ENCODE measurements at regions not wholly inside any gene's neighbourhood (a gene's known extent, or its start where the extent isn't known, plus 50 kb on each side); places are given as distances from the start of the nearest gene placed in this dataset.

- peaks cover 20% of the 10 kb centered on the region; the same call in 1 of the 2 replicates for H3K4me1 ChIP-seq
- H3K4me3 ChIP-seq (ENCODE audit: low read depth, low read length) = no peak overlapping the region
- no peaks in the 10 kb centered on the region for H3K27me3 ChIP-seq
- TF ChIP-seq, protein P1, sequence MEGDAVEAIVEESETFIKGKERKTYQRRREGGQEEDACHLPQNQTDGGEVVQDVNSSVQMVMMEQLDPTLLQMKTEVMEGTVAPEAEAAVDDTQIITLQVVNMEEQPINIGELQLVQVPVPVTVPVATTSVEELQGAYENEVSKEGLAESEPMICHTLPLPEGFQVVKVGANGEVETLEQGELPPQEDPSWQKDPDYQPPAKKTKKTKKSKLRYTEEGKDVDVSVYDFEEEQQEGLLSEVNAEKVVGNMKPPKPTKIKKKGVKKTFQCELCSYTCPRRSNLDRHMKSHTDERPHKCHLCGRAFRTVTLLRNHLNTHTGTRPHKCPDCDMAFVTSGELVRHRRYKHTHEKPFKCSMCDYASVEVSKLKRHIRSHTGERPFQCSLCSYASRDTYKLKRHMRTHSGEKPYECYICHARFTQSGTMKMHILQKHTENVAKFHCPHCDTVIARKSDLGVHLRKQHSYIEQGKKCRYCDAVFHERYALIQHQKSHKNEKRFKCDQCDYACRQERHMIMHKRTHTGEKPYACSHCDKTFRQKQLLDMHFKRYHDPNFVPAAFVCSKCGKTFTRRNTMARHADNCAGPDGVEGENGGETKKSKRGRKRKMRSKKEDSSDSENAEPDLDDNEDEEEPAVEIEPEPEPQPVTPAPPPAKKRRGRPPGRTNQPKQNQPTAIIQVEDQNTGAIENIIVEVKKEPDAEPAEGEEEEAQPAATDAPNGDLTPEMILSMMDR (IDR thresholded peaks at IDR 0.05; ENCODE audit: low read depth, low read length) = no peak
- no peaks in the 10 kb centered on the region for H3K36me3 ChIP-seq
- no peaks in the 10 kb centered on the region; the same call in 1 of the 2 replicates for H3K9me3 ChIP-seq
- no peak for DNase-seq
These were observed 196.9 kb upstream of the GDNF start for GRCh38 chr5:38036765-38037164.

DNA sequence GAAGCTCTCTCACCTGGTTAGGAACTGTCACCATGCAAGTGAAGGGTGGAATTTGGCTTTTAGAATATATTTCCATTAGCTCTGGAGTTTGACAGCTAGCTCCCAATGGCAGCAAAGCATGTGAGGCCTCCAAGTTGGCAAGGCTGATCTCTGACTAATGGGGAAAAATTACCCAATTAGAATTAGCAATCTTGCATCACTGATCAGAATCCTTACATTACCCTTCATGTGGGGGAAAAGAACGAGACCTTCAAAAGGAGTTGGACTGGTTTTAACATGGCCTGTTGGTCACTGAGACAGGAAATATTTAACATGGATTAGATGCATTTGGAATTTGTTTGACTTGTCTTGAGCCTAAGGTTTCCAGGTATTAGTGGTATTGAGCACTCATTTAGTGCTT, 192.3 kb upstream of the GDNF start:
- H3K4me3 ChIP-seq (ENCODE audit: low read depth, low read length) = no peak overlapping the region
- no peaks in the 10 kb centered on the region for H3K27me3 ChIP-seq

DNA sequence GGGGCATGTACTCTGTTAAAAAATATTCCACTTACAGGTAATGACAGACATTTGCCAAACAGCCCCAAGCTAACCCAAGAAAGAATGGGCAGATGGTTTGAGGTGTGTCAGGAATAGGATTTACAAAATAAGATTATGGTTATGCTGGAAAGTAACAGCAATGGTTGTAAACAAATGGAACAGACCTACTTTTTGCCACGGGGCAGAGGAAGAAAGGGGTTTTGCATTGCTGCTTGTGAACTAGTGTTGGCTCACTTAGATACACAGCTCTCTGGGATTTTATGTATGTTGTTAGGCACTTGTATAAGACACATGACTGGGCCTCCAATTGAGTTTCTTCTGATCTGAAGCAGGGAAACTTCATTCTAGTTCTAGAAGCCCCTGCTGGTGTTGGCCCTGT, 191.5 kb upstream of the GDNF start:
- Histone ChIP-seq H3K9me3 (no peaks in the 10 kb centered on the region; the same call in 1 of the 2 replicates), H3K27me3 (no peaks in the 10 kb centered on the region), H3K36me3 (no peaks in the 10 kb centered on the region), H3K4me3 (ENCODE audit: low read depth, low read length) (no peak overlapping the region), H3K4me1 (peaks cover 11% of the 10 kb centered on the region)
- TF ChIP-seq, protein P1 (IDR thresholded peaks at IDR 0.05; ENCODE audit: low read depth, low read length) = no peak
- no peak for DNase-seq

More for the DNA sequence above, 192.3 kb upstream of the GDNF start:
- H3K36me3 ChIP-seq = no peaks in the 10 kb centered on the region
- H3K4me1 ChIP-seq = peaks cover 11% of the 10 kb centered on the region
- TF ChIP-seq, protein P1 (IDR thresholded peaks at IDR 0.05; ENCODE audit: low read depth, low read length) = no peak
- no peaks in the 10 kb centered on the region; the same call in 1 of the 2 replicates for H3K9me3 ChIP-seq
- DNase-seq = no peak

GRCh38 chr5:38029397-38030065, 189.7 kb upstream of the GDNF start:
- peaks cover 11% of the 10 kb centered on the region for H3K4me1 ChIP-seq
- H3K36me3 ChIP-seq = no peaks in the 10 kb centered on the region
- no peaks in the 10 kb centered on the region for H3K27me3 ChIP-seq
- DNase-seq = no peak
- H3K4me3 ChIP-seq (ENCODE audit: low read depth, low read length) = no peak overlapping the region
- H3K9me3 ChIP-seq = no peaks in the 10 kb centered on the region
- TF ChIP-seq, protein P1 (IDR thresholded peaks at IDR 0.05; ENCODE audit: low read depth, low read length) = no peak

DNA sequence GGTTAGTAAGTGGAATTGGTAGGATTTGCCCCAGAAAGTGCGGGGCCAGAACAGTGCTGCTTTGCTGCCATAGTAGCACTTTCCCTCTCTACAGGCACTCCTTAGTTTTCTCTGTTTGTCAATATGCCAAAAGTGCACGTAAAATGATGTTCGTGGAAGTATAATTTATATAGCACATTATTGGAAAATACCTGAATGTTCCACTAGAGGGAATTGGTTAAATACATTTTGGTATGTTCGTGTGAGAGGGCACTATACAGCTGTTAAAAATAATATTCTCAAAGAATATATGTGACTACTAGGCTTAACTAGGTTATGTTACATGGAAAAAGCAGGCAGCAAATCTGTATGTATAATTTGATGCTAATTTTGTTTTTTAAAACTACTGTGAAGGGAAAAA, 184.0 kb upstream of the GDNF start:
- Histone ChIP-seq H3K4me3 (ENCODE audit: low read depth, low read length) (no peak overlapping the region), H3K27me3 (no peaks in the 10 kb centered on the region), H3K4me1 (no peaks in the 10 kb centered on the region), H3K36me3 (no peaks in the 10 kb centered on the region), H3K9me3 (no peaks in the 10 kb centered on the region)
- TF ChIP-seq, protein P1 (IDR thresholded peaks at IDR 0.05; ENCODE audit: low read depth, low read length) = peak; percentile 28
- no peak for DNase-seq

DNA sequence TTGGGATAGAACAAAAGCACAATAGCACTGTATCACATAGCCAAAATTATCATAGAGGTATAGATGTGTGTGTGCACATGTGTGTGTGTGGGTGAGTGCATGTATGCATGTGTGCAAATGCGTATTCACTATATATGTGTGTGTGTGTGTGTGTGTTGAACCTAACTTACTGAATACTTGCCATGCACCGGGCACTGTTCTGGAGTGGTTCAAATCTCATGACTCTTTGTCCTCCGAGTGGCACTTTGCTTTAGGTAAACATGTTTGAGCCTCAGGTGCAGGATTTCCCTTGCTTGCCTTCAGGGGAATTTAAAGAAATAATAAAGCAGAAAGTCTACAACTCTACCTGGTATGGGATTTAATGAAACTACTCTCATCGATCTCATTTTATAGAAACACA, 183.5 kb upstream of the GDNF start:
- Histone ChIP-seq H3K36me3 (no peaks in the 10 kb centered on the region), H3K27me3 (no peaks in the 10 kb centered on the region), H3K9me3 (no peaks in the 10 kb centered on the region), H3K4me3 (ENCODE audit: low read depth, low read length) (no peak overlapping the region), H3K4me1 (no peaks in the 10 kb centered on the region)
- DNase-seq = no peak
- TF ChIP-seq, protein P1 (IDR thresholded peaks at IDR 0.05; ENCODE audit: low read depth, low read length) = no peak
